Fibroblast of skin of left quadriceps (primary cell): ENCODE measurements at regions not wholly inside any gene's neighbourhood (a gene's known extent, or its start where the extent isn't known, plus 50 kb on each side); places are given as distances from the start of the nearest gene placed in this dataset.

Source experiments
- DNase-seq, 2 experiments: peaks; one replicate each; pipeline ENCODE4 v3.0.0-alpha.2; 2013; ENCODE audit warnings: low read depth in 2 of 2

DNA sequence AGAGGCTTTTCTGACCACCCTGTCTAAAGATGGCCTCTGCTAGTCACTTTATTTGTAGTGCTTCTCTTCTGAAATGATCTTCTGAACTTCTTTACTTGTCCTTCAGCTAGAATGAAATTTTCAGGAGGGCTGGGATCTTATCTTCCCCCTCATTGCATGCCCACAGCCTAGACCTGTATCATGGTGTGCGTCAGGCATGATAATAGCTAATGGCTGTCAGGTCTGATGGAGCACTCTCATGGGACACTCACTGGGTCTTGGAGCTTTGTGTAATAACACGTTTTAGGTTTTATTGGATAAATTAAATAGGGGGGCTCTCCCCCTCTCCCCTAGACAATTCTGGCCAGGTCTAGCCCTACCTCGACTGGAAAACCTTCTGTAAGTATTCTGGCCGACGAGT, 97.1 kb upstream of the NRXN3 start:
- no peak for DNase-seq

DNA sequence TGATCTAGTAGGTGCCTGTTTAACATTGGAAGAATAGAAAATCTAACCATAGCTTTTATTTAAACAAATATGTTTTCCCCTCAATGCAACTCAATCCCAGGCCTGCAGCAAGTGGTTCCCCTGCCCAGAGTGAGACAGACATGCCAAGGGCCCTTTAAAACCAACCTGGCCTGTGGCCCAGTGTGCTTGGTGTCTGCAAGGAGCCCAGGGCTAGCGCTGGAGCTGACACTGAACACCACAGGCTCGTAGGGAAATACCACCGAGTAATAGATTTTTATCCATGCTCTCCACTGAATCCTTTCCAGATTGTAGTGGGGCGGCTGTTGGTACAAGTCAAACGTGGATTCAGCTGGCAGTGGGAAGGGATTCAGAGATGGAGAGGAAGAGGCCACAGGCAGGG, 95.6 kb upstream of the NRXN3 start:
- no peak for DNase-seq

DNA sequence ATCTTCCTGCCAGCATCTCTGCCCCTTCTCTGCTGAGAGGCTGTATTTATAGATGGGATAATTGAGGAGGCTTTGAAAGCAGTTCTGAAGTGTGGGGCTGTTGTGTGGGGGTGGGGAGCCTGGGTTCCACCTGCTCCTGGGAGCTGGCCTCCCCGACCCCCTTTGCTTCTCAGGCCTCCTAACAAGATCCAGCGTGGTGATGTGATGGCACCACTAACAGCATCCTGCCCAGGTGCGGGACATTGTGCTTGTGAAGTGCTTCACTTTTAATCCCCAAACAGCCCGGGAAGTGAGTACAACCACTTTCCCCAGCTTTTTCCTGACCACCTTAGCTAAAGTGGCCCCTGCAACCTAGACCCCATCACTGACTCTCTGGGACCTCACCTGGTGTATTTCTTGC, 95.1 kb upstream of the NRXN3 start:
- no peak for DNase-seq

DNA sequence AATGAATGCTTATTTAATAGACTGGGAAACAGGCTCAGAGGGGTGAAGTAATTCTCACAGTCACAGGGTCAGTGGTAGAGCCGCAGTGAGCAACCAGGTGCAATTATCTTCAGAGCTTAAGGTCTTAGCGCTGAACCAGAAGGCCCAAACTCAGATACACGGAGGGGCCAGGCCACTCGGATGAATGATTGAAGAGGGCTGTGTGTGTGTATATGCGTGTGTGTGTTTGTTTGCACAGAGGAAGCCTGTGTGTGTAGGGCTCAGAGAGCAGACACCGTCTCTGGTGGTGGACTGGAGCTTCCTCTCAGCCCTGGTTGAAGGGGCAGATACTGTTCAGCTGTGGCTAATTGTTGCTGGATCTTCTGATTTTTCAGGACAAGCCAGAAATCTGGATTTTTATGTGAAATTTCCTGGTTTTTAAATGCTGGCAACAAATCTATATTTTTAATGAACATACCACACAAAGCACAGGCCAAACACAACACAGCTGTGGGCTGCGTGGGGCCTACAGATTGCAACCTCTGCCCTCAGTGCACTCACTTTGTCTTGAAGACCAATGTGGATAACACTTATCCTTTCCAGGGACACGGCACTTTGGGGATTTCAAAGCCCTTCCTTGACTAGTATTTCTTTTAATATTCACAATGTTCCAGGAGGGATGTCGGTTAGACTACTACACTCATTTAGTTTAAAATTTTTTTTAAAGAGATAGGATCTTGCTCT, 94.5 kb upstream of the NRXN3 start:
- no peak for DNase-seq

DNA sequence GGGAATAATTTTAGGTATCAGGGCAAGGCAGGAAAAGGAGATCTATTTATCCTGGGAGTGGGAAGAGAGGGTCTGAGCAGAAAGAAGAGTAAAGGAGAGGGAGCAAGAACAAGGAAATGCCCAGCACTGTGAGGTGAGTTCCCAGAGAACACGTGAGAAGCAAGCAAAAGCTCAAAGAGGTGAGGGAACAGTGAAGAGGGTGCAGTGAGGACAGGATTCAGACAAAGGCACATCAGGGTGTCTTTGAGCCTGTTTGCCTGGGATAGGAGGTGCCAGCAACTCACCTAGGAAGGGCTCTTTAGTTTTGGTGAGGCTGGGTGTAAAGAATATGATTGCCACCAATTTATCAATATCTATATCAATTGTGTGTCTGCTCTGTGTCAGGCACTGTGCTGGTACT, 88.9 kb upstream of the NRXN3 start:
- DNase-seq: no peak

DNA sequence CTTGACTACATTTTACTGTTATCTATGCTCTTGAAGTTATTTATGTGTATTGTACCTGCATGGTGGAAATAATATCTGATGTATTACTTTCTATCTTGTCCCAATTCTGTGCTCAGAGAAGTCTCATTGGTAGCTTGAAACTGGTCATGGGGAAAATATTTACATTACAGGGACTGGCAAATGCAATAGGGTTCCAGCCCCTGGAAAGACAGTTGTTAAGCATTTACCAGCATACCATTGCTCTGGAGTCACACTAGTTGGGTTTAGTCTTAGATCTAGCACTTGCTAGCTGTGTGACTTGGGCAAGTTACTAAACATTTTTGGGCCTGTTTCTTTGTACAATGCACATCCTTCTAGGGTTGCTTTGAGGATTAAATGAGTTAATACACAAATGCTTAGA, 86.3 kb upstream of the NRXN3 start:
- no peak for DNase-seq

DNA sequence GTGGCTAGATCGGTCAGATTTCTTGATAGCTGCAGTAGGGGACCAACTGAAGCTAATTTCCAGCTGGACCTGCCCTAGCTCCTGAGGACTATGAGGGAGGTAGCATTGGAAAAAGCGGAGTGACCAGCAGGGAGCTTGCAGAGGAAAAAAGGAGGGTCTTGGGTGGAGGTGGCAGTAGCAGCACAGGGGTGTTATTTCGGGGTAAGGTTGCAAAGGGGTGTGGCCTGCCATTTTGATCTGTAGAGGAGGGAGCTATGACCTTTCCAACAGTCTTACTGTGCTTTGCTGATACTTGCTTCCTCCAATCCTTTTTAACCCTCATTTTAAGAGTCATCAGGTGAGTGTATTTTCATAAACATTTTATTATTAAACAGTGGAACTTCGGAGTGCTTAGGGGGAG, 83.8 kb upstream of the NRXN3 start:
- DNase-seq: no peak

DNA sequence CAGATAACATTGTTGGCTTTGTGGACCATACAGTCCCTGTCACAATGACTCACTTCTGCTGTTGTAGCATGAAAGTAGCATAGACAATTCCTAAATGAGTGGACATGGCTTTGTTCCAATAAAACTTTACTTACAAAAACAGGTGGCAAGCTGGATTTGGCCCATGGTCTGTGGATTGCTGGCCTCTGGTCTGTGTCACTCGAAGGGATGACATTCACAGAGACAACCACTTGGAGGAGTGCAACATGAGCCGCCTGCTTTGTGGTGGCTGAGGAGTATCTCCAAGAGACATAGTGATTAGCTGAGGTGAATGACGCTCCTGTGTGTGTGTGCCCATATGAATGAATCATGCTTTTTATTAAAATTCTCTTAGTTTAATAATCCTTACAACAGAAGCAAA, 81.3 kb upstream of the NRXN3 start:
- no peak for DNase-seq

DNA sequence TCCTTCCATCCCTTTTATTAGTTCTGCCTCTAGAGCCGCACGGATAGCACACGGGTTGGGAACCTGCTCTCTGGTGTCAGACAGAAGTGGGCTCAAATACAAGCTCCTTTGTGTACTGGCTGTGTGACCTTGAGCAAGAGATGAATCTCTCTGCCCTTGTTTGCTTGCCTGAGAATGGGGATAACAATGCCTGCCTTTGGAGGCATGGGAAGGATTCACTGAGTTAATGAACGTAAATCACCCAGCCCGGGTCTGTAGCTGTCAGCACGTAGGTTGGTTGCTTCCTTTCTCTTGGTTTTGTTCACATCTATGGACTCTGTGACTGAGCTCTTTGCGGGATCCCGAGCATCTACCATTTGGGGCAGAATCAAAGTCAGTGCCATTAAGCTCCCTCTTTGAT, 79.3 kb upstream of the NRXN3 start:
- DNase-seq: no peak

DNA sequence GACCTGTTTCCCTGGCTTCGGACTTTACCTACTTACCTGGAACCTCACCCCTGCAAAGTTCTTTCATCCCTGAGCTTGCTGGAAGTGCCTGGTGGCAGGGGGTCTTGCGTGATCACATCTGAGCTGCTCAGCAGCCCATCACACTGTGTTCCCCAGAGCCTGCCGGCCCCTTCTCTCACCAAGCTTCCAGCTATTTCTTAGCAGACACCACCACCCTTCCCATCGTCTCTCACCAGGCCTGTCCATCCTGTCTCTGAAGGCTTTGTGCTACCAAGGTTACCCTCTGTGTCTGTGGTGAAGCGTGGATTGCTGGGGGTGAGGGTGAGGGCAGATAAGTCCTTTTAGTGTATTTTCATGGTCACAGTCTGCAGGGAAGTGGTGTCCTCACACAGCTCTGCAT, 78.8 kb upstream of the NRXN3 start:
- no peak for DNase-seq

DNA sequence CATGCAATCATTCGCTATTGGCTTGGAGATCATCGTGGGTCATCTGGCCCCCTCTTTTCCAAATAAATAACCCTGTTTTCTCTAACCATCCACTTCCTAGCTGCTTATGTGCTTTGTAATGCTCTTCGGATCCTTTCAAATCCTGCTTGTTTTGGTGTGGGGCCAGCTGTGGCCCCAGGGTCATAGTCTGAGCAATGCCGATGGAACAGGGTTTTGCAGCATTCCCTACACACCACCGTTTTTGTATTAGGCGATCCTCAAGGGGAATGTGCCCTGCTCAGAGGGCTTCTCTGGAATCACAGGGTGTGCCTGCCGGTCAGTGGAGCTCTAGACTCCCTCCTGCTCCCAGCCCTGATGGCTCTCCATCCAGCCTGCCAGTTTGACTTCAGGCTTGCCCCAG, 78.1 kb upstream of the NRXN3 start:
- DNase-seq: no peak

DNA sequence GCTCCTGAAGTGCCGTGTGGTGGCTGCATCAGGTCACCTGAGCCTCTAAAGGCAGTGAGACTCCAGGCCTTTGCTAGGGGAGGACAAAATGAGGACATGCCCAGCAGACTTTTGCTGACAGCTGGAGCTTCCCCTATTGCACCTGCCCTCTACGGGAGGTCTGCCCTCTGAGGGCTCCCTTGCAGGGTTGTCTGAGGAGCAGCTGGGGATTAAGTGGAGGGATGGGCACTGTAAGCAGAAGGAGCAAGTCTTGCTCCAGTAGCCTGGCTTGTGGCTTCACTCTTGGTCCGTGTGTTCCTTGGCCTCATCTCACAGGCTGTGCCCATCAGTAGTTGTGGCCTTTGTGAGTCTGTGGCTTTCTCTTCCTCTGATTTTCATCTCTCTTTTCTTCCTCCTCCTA, 66.9 kb upstream of the NRXN3 start:
- DNase-seq: no peak

DNA sequence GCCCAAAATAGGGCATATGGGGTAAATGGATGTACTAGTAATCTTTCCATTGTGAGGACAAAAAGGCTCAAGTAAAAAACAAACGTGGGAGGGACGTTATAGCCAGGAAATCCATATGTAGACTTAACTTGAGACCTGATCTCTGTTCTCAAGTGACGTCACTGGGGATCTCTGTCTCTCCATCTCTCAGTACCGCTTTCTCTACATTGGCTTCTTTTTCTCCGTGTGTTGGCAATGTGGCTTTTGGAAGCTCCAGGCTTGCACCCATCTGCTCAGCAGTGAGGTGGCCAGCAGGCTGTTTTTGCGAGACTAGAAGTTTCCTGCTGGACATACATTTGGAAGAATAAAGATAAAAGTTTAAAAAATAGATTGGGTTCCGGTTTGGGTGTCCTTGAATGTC, 66.0 kb upstream of the NRXN3 start:
- DNase-seq: no peak

DNA sequence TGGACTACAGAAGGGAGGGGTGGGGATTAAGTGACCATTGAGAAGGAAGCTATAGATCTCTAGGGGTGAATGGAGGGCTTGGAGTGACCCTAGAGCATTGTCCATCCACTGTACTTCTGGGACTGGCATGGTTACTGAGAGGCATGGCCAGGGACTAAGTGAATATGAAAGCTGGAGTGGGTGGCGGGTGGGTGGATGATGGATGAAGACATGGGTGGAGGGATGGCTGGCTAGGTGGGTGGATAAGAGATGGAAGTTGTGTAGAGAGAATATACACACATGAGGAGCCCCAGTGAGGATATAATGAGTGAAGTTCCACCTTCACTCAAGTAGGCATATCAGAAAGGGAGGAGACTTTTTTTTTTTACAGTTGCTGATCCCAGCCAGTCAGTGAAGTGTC, 65.5 kb upstream of the NRXN3 start:
- DNase-seq: no peak

DNA sequence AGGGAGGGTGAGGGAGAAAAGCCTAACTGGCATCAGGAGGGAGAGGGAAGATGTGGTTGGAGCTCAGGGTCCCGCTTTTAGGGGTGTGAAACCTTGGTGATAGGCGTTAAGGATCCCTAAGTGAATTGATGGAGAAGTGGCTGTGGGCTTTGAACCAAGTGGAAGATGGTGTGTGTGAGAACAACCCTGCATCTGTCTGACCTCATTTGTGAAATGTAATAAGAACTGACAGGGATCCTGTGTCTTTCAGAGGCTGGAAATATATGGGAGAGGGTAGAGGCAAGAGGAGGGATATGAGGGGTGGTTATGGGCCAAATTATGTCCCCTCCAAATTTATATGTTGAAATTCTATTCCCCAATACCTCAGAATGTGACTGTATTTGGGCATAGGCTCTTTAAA, 63.8 kb upstream of the NRXN3 start:
- DNase-seq: no peak

DNA sequence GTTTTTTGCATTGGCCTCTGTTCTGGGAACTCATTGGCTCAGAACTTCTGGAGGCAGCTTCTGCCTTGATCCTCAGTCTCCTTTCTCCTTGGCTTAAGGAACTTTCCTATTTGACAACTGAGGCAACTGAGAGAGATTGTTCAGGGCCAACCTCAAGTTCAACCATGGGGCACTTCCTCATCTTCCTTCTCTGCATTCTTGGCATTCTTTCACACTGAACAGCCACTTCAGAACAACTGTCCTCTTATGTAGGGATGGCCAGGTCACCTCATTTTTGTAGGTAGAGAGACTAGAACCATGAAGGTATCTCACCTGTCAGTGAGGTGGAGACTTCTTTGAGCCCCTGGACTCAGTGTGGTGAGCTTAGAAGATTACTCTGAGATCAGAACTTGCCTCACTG, 63.0 kb upstream of the NRXN3 start:
- no peak for DNase-seq

DNA sequence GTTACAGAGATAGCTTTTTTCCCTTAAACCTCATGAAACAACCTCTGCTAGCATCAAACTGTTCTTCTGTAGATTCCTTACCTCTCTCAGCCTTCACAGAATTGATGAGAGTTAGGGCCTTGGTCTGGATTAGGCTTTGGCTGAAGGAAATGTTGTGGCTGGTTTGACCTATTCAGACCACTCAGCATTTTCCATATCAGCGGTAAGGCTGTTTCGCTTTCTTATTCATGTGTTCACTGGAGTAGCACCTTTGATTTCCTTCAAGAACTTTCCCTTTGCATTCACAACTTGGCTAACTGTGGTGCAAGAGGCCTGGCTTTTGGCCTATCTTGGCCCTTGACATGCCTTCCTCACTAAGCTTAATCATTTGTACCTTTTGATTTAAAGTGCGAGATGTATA, 50.7 kb upstream of the NRXN3 start:
- DNase-seq: no peak
